ENCODE measurements at regions not wholly inside any gene's neighbourhood (a gene's known extent, or its start where the extent isn't known, plus 50 kb on each side); places are given as distances from the start of the nearest gene placed in this dataset.
"Not testable (repeated sequence)": the region's sequence is repeated elsewhere in the genome, so short reads cannot be mapped to it uniquely, and the experiment has no call there.

GRCh38 chr2:147170932-147171331 lies 673.9 kb upstream of the ACVR2A start:
- DNase-seq, result no peak

- DNase-seq, result no peak
Measured at GRCh38 chr2:147165697-147166382, 679.0 kb upstream of the ACVR2A start.

GRCh38 chr2:147164563-147164962 lies 680.3 kb upstream of the ACVR2A start:
- DNase-seq, result no peak

- no peak for DNase-seq
Measured at GRCh38 chr2:147161746-147162145, 683.1 kb upstream of the ACVR2A start.

GRCh38 chr2:147156970-147157369 lies 687.9 kb upstream of the ACVR2A start:
- DNase-seq, result no peak

- no peak for DNase-seq
Measured at GRCh38 chr2:147150241-147150635, 694.6 kb upstream of the ACVR2A start.

- no peak for DNase-seq
Measured at GRCh38 chr2:147149575-147150240, 695.1 kb upstream of the ACVR2A start.

- no peak for DNase-seq
Measured at GRCh38 chr2:147147802-147148201, 697.0 kb upstream of the ACVR2A start.

- DNase-seq, result no peak
Measured at GRCh38 chr2:147141930-147142329, 702.9 kb upstream of the ACVR2A start.

- DNase-seq, result not testable (repeated sequence)
Measured at GRCh38 chr2:147139732-147140131, 705.1 kb upstream of the ACVR2A start.

- DNase-seq, result no peak
Measured at GRCh38 chr2:147137711-147138110, 707.1 kb upstream of the ACVR2A start.

- peak; percentile 80 for DNase-seq
Measured at GRCh38 chr2:147135376-147135775, 709.5 kb upstream of the ACVR2A start.

- no peak for DNase-seq
Measured at GRCh38 chr2:147133286-147133908, 711.4 kb upstream of the ACVR2A start.

- no peak for DNase-seq
Measured at GRCh38 chr2:147125145-147125544, 719.7 kb upstream of the ACVR2A start.

GRCh38 chr2:147122944-147123343 lies 721.9 kb upstream of the ACVR2A start:
- DNase-seq, result no peak

- no peak for DNase-seq
Measured at GRCh38 chr2:147110962-147111361, 733.9 kb upstream of the ACVR2A start.

GRCh38 chr2:147110317-147110716 lies 734.5 kb upstream of the ACVR2A start:
- DNase-seq, result peak; percentile 75

GRCh38 chr2:147109291-147109690 lies 735.5 kb upstream of the ACVR2A start:
- DNase-seq, result no peak

GRCh38 chr2:147108548-147108947 lies 736.3 kb upstream of the ACVR2A start:
- DNase-seq, result no peak

- no peak for DNase-seq
Measured at GRCh38 chr2:147101941-147102790, 742.7 kb upstream of the ACVR2A start.

GRCh38 chr2:147100406-147101035 lies 744.3 kb upstream of the ACVR2A start:
- DNase-seq, result no peak

GRCh38 chr2:147099845-147100244 lies 745.0 kb upstream of the ACVR2A start:
- DNase-seq, result no peak

- DNase-seq, result no peak
Measured at GRCh38 chr2:147098940-147099339, 745.9 kb upstream of the ACVR2A start.
